ENCODE measurements at regions not wholly inside any gene's neighbourhood (a gene's known extent, or its start where the extent isn't known, plus 50 kb on each side); places are given as distances from the start of the nearest gene placed in this dataset.

DNA sequence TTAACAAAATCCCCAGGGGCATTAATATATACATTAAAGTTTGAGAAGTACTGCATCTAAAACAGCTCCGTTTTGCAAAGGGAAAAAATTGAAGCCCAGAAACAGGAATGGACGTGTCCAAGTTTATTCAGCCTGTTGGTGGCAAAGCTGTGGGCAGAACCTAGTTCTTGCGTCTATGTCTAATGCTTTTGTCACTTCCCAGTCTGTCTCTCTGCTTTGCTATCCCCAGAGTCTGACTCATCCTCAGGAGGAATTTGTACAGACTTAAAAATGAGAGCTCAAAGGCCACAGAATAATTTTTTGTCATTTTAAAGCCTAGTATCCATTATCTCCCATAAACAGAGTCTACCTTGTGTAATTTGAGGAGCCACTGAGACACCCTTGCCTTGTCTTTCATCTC is 330.9 kb upstream of the GRIA1 start:
- intact Hi-C loops (cut with micrococcal nuclease; ENCODE audit: unreplicated experiment), result no loop called here
- Histone ChIP-seq H2AFZ (ENCODE audit: control insufficient read depth, low read depth, low read length) (no peak overlapping the region), H4K20me1 (ENCODE audit: control insufficient read depth, insufficient read depth) (no peaks in the 10 kb centered on the region), H3K27me3 (replicated peaks in 1 of 2; ENCODE audit: control insufficient read depth in 2 of 2, insufficient read depth in 2 of 2, low read length in 1 of 2) (no peaks in the 10 kb centered on the region), H3K79me2 (ENCODE audit: control insufficient read depth, insufficient read depth, low read length) (no peaks in the 10 kb centered on the region), H3K9me3 (replicated peaks; ENCODE audit: control insufficient read depth, insufficient read depth, low read length) (no peaks in the 10 kb centered on the region), H3K27ac (ENCODE audit: control insufficient read depth, insufficient read depth) (no peak overlapping the region), H3K36me3 (ENCODE audit: control insufficient read depth in 2 of 2, insufficient read depth in 2 of 2, low read length in 1 of 2) (no peaks in the 10 kb centered on the region), H3K9ac (ENCODE audit: control insufficient read depth, insufficient read depth, low read length) (no peak overlapping the region), H3K4me1 (ENCODE audit: control insufficient read depth, insufficient read depth, low read length) (no peaks in the 10 kb centered on the region), H3K4me2 (ENCODE audit: control insufficient read depth, insufficient read depth) (no peak overlapping the region), H3K4me3 (no peak overlapping the region)
- ChIA-PET RAD21 (ENCODE audit: unreplicated experiment) (no interaction called here), POLR2A (no interaction called here), SMC1A (ENCODE audit: uncharacterized antibody, unreplicated experiment) (no interaction called here), CTCF (no interaction called here)
- WGBS (ENCODE audit: insufficient coverage, insufficient replicate concordance, low lambda C conversion rate, missing lambda C conversion rate), result 11% methylated on average over 3 of the region's 3 CpGs
- in situ Hi-C loops (cut with MboI), result no loop called here
- no TSS peak for BruUV-seq (replicated peaks)
- ATAC-seq (no peak), FAIRE-seq (no peak), DNase-seq (ENCODE audit: low read depth, low spot score) (no peak)
- TF ChIP-seq CHD4 (IDR thresholded peaks at IDR 0.05) (no peak), FOXM1 (IDR thresholded peaks at IDR 0.05; ENCODE audit: low read depth, low read length) (no peak), ZNF592 (IDR thresholded peaks at IDR 0.05) (no peak), POU2F2 (IDR thresholded peaks at IDR 0.05; ENCODE audit: borderline replicate concordance, low read depth, low read length) (no peak), GATAD2B (conservative IDR thresholded peaks at IDR 0.05; ENCODE audit: low read depth) (no peak), HDAC6 (IDR thresholded peaks at IDR 0.05; ENCODE audit: unreplicated experiment) (no peak), ATF7 (IDR thresholded peaks at IDR 0.05; ENCODE audit: low read depth) (no peak), EGR1 (IDR thresholded peaks at IDR 0.05; ENCODE audit: borderline replicate concordance in 1 of 2, low read depth in 2 of 2, low read length in 2 of 2) (no peak), IKZF2 (IDR thresholded peaks at IDR 0.05) (no peak), BCL3 (IDR thresholded peaks at IDR 0.05; ENCODE audit: borderline replicate concordance, insufficient read depth, low read depth, low read length, poor library complexity, severe bottlenecking) (no peak), FOS (IDR thresholded peaks at IDR 0.05; ENCODE audit: borderline replicate concordance, extremely low read depth, insufficient read length) (no peak), MXI1 (IDR thresholded peaks at IDR 0.05; ENCODE audit: low read depth, low read length) (no peak), ZBTB40 (IDR thresholded peaks at IDR 0.05; ENCODE audit: borderline replicate concordance) (no peak)
- TF ChIP-seq, protein P1, sequence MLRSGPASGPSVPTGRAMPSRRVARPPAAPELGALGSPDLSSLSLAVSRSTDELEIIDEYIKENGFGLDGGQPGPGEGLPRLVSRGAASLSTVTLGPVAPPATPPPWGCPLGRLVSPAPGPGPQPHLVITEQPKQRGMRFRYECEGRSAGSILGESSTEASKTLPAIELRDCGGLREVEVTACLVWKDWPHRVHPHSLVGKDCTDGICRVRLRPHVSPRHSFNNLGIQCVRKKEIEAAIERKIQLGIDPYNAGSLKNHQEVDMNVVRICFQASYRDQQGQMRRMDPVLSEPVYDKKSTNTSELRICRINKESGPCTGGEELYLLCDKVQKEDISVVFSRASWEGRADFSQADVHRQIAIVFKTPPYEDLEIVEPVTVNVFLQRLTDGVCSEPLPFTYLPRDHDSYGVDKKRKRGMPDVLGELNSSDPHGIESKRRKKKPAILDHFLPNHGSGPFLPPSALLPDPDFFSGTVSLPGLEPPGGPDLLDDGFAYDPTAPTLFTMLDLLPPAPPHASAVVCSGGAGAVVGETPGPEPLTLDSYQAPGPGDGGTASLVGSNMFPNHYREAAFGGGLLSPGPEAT (IDR thresholded peaks at IDR 0.05; ENCODE audit: low read depth), result no peak
